ENCODE measurements at regions not wholly inside any gene's neighbourhood (a gene's known extent, or its start where the extent isn't known, plus 50 kb on each side); places are given as distances from the start of the nearest gene placed in this dataset.

DNA sequence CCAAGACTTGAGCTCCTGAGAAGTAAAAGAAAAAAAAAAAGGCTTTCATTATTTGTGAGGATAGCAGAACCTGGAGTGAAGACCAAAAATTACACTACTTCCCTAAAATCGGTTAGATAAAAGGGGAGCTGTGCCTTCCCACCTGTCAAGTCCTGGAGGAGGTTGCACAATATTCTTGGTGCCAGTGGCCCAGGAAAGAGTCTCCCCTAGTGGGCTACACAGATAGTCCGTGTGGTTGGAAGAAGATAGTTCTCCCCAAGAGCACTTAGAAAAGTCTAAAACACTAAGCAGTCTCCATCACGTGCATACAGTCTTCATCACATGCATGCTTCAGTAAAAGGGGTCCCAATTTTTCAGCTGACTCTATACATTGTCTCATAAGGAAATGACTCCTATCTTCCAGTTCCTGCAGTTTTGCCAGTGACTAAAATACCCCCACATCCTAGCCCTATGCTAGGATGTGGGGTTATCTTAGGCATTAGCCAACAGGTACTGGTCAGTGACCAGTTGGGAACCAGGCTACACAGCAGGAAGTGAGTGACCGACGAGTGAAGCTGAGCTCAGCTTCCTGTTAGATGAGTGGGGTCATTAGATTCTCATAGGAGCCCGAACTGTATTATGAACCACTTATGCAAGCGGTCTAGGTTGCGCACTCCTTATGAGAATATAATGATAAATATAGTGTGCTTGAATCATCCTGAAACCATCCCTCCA lies 199.5 kb upstream of the FAM83B start:
- TF ChIP-seq, protein P1, sequence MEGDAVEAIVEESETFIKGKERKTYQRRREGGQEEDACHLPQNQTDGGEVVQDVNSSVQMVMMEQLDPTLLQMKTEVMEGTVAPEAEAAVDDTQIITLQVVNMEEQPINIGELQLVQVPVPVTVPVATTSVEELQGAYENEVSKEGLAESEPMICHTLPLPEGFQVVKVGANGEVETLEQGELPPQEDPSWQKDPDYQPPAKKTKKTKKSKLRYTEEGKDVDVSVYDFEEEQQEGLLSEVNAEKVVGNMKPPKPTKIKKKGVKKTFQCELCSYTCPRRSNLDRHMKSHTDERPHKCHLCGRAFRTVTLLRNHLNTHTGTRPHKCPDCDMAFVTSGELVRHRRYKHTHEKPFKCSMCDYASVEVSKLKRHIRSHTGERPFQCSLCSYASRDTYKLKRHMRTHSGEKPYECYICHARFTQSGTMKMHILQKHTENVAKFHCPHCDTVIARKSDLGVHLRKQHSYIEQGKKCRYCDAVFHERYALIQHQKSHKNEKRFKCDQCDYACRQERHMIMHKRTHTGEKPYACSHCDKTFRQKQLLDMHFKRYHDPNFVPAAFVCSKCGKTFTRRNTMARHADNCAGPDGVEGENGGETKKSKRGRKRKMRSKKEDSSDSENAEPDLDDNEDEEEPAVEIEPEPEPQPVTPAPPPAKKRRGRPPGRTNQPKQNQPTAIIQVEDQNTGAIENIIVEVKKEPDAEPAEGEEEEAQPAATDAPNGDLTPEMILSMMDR (IDR thresholded peaks at IDR 0.05) = no peak
- no peak for TF ChIP-seq POLR2A (IDR thresholded peaks at IDR 0.05)
- TF ChIP-seq EP300 (IDR thresholded peaks at IDR 0.05) = no peak
- no peak for TF ChIP-seq POLR2AphosphoS5 (IDR thresholded peaks at IDR 0.05)

Measured in upper lobe of left lung (tissue), 4 donors.